K562 (cell line): ENCODE measurements at regions not wholly inside any gene's neighbourhood (a gene's known extent, or its start where the extent isn't known, plus 50 kb on each side); places are given as distances from the start of the nearest gene placed in this dataset.
A peak's percentile ranks its signal among the peaks of the same experiment; 100 is the strongest.

Experiments
- ATAC-seq: fragments of 200-7000 bp; cut with Tn5 transposase; 3 replicates; pipeline ENCODE4 v1.9.1; 2020; ENCODE audit warnings: moderate library complexity
- BruUV-seq: library from RNA; stranded (reverse); fragments of 400-500 nt; replicated peaks from 2 replicates; lab custom pipeline; 2021; lab: Mats Ljungman, UMichigan
- CTCF ChIA-PET: fragments of 300-600 bp; formaldehyde crosslinking; extraction: SDS; loops from one replicate; lab custom pipeline; 2021; ENCODE audit warnings: low intra/inter-chr PET ratio; lab: Yijun Ruan, JAX
- POLR2A ChIA-PET: fragments of 300-600, 350-650 bp; sonication (Branson Sonifier 250); formaldehyde crosslinking; extraction: SDS; loops from one replicate; lab custom pipeline; 2021; ENCODE audit warnings: antibody characterized with exemption, inconsistent platforms; lab: Yijun Ruan, JAX
- DNase-seq, 4 experiments: peaks; one replicate each; pipeline versions ENCODE4 v3.0.0 to v3.0.0-alpha.2; 2011 to 2018; ENCODE audit warnings: low spot score in 3 of 4, mixed read lengths in 3 of 4; ENCODE audit errors: extremely low read depth in 1 of 4
- FAIRE-seq: peaks from 2 replicates; lab custom pipeline; 2011; peaks lifted over from hg19 to GRCh38; lab: Jason Lieb, UNC
- H2AFZ ChIP-seq: 2 replicates; pipeline ENCODE4 v1.6.0; 2011; ENCODE audit warnings: low read depth, low read length, control low read depth, inconsistent platforms
- H3K27ac ChIP-seq: fragments of 200-600 bp; 3 replicates; pipeline ENCODE4 v1.8.0; 2011; ENCODE audit warnings: low read depth, mild to moderate bottlenecking, control low read depth, inconsistent platforms, low read length, moderate library complexity, mixed read lengths; ENCODE audit errors: extremely low read depth
- H3K27me3 ChIP-seq, 2 experiments: fragments of 300-600 bp in 1 of 2; 2 replicates in 1 of 2; 3 replicates in 1 of 2; pipeline versions ENCODE4 v1.6.0 to v1.8.0; 2011; ENCODE audit warnings: inconsistent platforms in 2 of 2, low read length in 2 of 2, mild to moderate bottlenecking in 1 of 2, mixed read lengths in 1 of 2, moderate library complexity in 1 of 2; ENCODE audit not compliant: control insufficient read depth in 2 of 2, insufficient read depth in 2 of 2
- H3K36me3 ChIP-seq: fragments of 300-600 bp; 3 replicates; pipeline ENCODE4 v1.8.0; 2011; ENCODE audit warnings: mild to moderate bottlenecking, low read length, inconsistent platforms; ENCODE audit not compliant: control insufficient read depth, insufficient read depth
- H3K4me1 ChIP-seq, 2 experiments: fragments of 200-600 bp in 1 of 2; replicated peaks in 1 of 2; 2 replicates in 1 of 2; 3 replicates in 1 of 2; pipeline versions ENCODE4 v1.5.1 to v1.8.0; 2011; ENCODE audit warnings: inconsistent platforms in 2 of 2, low read length in 2 of 2, mild to moderate bottlenecking in 1 of 2, mixed read lengths in 1 of 2, moderate library complexity in 1 of 2; ENCODE audit not compliant: control insufficient read depth in 2 of 2, insufficient read depth in 2 of 2
- H3K4me2 ChIP-seq: 2 replicates; pipeline ENCODE4 v1.6.1; 2011; ENCODE audit warnings: low read length, control low read depth, inconsistent platforms, mixed read lengths; ENCODE audit not compliant: insufficient read depth
- H3K4me3 ChIP-seq: fragments of 200-600 bp; sonication (generic), shearing (Covaris generic); 2 replicates; pipeline ENCODE4 v1.5.1; 2016; ENCODE audit warnings: control low read depth, inconsistent platforms
- H3K79me2 ChIP-seq: fragments of 200-600 bp; 3 replicates; pipeline ENCODE4 v1.8.0; 2011; ENCODE audit warnings: low read length, inconsistent platforms; ENCODE audit not compliant: control insufficient read depth, insufficient read depth
- H3K9ac ChIP-seq, 2 experiments: 2 replicates each; pipeline versions ENCODE4 v1.6.0 to v1.6.1; 2011; ENCODE audit warnings: low read depth in 2 of 2, low read length in 2 of 2, control low read depth in 1 of 2, inconsistent platforms in 1 of 2, mild to moderate bottlenecking in 1 of 2, mixed read lengths in 1 of 2; ENCODE audit not compliant: insufficient read depth in 1 of 2
- H3K9me1 ChIP-seq: one replicate; pipeline ENCODE4 v1.6.0; 2011; ENCODE audit warnings: inconsistent platforms, mild to moderate bottlenecking, low read length, moderate library complexity; ENCODE audit not compliant: control insufficient read depth, insufficient read depth
- H3K9me3 ChIP-seq: replicated peaks from 2 replicates; pipeline ENCODE4 v1.5.1; 2011; ENCODE audit warnings: low read depth, low read length, inconsistent platforms; ENCODE audit not compliant: control insufficient read depth, insufficient read depth
- H4K20me1 ChIP-seq: replicated peaks from 2 replicates; pipeline ENCODE4 v1.6.1; 2011; ENCODE audit warnings: low read length, inconsistent platforms, mixed read lengths; ENCODE audit not compliant: control insufficient read depth, insufficient read depth
- CBFA2T3 ChIP-seq: fragments of 450-650 bp; IDR thresholded peaks from 2 replicates; pipeline ENCODE4 v1.6.1; 2017
- CHD4 ChIP-seq: fragments of 200-600 bp; sonication (generic); IDR thresholded peaks from 3 replicates; pipeline ENCODE4 v1.6.1; 2012; ENCODE audit warnings: low read depth, mild to moderate bottlenecking, mixed read lengths, low read length, inconsistent platforms; ENCODE audit not compliant: insufficient read depth, insufficient replicate concordance, poor library complexity, severe bottlenecking
- CREBBP ChIP-seq: IDR thresholded peaks from one replicate; pipeline ENCODE4 v1.6.1; 2012; ENCODE audit warnings: low read depth, mild to moderate bottlenecking, control low read depth, inconsistent platforms, low read length
- CTCF ChIP-seq, 3 experiments: IDR thresholded peaks in 2 of 3; conservative IDR thresholded peaks in 1 of 3; 2 replicates each; pipeline ENCODE4 v1.5.1; 2011 to 2012; ENCODE audit warnings: low read length in 3 of 3, mild to moderate bottlenecking in 3 of 3, control low read depth in 2 of 3, improper control_type of control experiment in 1 of 3, inconsistent platforms in 1 of 3, low read depth in 1 of 3, mixed read lengths in 1 of 3, moderate library complexity in 1 of 3; ENCODE audit not compliant: insufficient read depth in 2 of 3
- DLX4 ChIP-seq: fragments of 250-450 bp; sonication (Bioruptor Pico); IDR thresholded peaks from 2 replicates; pipeline ENCODE4 v1.6.1; 2021; ENCODE audit warnings: mild to moderate bottlenecking
- E4F1 ChIP-seq: fragments of 250-450 bp; sonication (Bioruptor Pico); IDR thresholded peaks from 2 replicates; pipeline ENCODE4 v1.5.0; 2021; ENCODE audit warnings: mild to moderate bottlenecking, borderline replicate concordance
- HDAC1 ChIP-seq, 2 experiments: fragments of 450-650 bp; IDR thresholded peaks; 2 replicates each; pipeline ENCODE4 v1.6.1; 2016 to 2017; ENCODE audit warnings: inconsistent platforms in 1 of 2, mild to moderate bottlenecking in 1 of 2, moderate library complexity in 1 of 2
- HDAC6 ChIP-seq: IDR thresholded peaks from 2 replicates; pipeline ENCODE4 v1.6.1; 2012; ENCODE audit warnings: low read depth, mild to moderate bottlenecking, control low read depth, inconsistent platforms, low read length, moderate library complexity
- NR2C2 ChIP-seq, 2 experiments: fragments of 200-800 bp in 1 of 2; sonication (Bioruptor generic) in 1 of 2; sonication (generic) in 1 of 2; formaldehyde crosslinking in 1 of 2; IDR thresholded peaks; 2 replicates each; pipeline versions ENCODE4 v1.6.1 to v1.8.0; 2016 to 2022; ENCODE audit warnings: mild to moderate bottlenecking in 1 of 2, missing compliant biosample characterization in 1 of 2, missing genetic modification characterization in 1 of 2, missing genetic modification reagents in 1 of 2
- PATZ1 ChIP-seq: fragments of 250-450 bp; sonication (Bioruptor Pico); IDR thresholded peaks from 2 replicates; pipeline ENCODE4 v1.5.0; 2020; ENCODE audit warnings: mild to moderate bottlenecking, borderline replicate concordance
- RAD21 ChIP-seq, 2 experiments: fragments of 250-450 bp in 1 of 2; fragments of 450-650 bp in 1 of 2; sonication (Bioruptor Pico) in 1 of 2; formaldehyde crosslinking in 1 of 2; IDR thresholded peaks in 1 of 2; conservative IDR thresholded peaks in 1 of 2; 2 replicates each; pipeline versions ENCODE4 v1.4.0 to v1.8.0; 2020 to 2022; ENCODE audit warnings: mild to moderate bottlenecking in 2 of 2, moderate library complexity in 1 of 2
- U2AF2 ChIP-seq: fragments of 200-400 bp; formaldehyde crosslinking; optimal IDR thresholded peaks from 2 replicates; pipeline ENCODE3; 2017; ENCODE audit warnings: low read depth, mild to moderate bottlenecking, low read length
- ZNF644 ChIP-seq: fragments of 200-800 bp; sonication (Bioruptor generic); IDR thresholded peaks from 2 replicates; pipeline ENCODE4 v1.6.1; 2016; ENCODE audit warnings: low read depth, missing genetic modification characterization, missing compliant biosample characterization
- ZNF778 ChIP-seq: fragments of 450-650 bp; formaldehyde crosslinking; IDR thresholded peaks from 2 replicates; pipeline ENCODE4 v1.4.0; 2020; ENCODE audit warnings: mild to moderate bottlenecking, moderate library complexity
- ZNF780A ChIP-seq: fragments of 250-450 bp; sonication (Bioruptor Pico); IDR thresholded peaks from 2 replicates; pipeline ENCODE4 v1.5.0; 2021; ENCODE audit warnings: mild to moderate bottlenecking
- WGBS: fragments of 100-300 bp; shearing (Covaris generic); methylation state at CpG from one replicate; pipeline ENCODE4 v1.1.6; 2016; ENCODE audit warnings: low coverage, mixed read lengths; ENCODE audit not compliant: insufficient coverage; ENCODE audit errors: missing lambda C conversion rate; 5-methylcytosine and 5-hydroxymethylcytosine counted together
- in situ Hi-C: fragments of 300-500 bp; cut with MboI; formaldehyde crosslinking; loops from 4 replicates; pipeline ENCODE4 v1.15.0; 2018; ENCODE audit warnings: inconsistent platforms, mixed read lengths
- intact Hi-C: fragments of 100-400 bp; cut with micrococcal nuclease; formaldehyde crosslinking; loops from 2 replicates; pipeline ENCODE4 v1.14.2; 2022

- intact Hi-C loops: loop anchor here (2.0 kb wide), 2 partner anchors 35 to 145 kb away; no protein-coding TSS in a partner anchor
Measured at GRCh38 chr15:38853608-38854007, 289.0 kb upstream of the RASGRP1 start.

More at GRCh38 chr15:38853608-38854007, 289.0 kb upstream of the RASGRP1 start:
- H3K27ac ChIP-seq: no peak overlapping the region
- no peaks in the 10 kb centered on the region for H3K9me1 ChIP-seq
- H2AFZ ChIP-seq: no peak overlapping the region
- no peaks in the 10 kb centered on the region for H3K4me1 ChIP-seq
- CTCF ChIA-PET: no interaction called here
- 0% methylated on average over 1 of the region's 1 CpG for WGBS
- ATAC-seq: peak; percentile 68; the same call in 2 of the 3 replicates
- TF ChIP-seq HDAC6 (no peak), DLX4 (CRISPR knock-in tag) (no peak), CREBBP (no peak), ZNF778 (CRISPR knock-in tag) (no peak), HDAC1 (IDR thresholded peaks at IDR 0.05) (no peak), CHD4 (no peak), RAD21 (CRISPR knock-in tag; conservative IDR thresholded peaks at IDR 0.05 in 1 of 2, IDR thresholded peaks at IDR 0.05 in 1 of 2) (peak; percentile 12 to 27; a peak in 2 of 4 replicates), U2AF2 (no peak), NR2C2 (CRISPR knock-in tag; IDR thresholded peaks at IDR 0.05) (no peak), NR2C2 (tag; IDR thresholded peaks at IDR 0.05) (no peak), CTCF (IDR thresholded peaks at IDR 0.05 in 2 of 3, conservative IDR thresholded peaks at IDR 0.05 in 1 of 3; ENCODE audit: insufficient read depth in 2 of 3, low read depth in 1 of 3, low read length in 3 of 3) (peak; percentile 28 to 50 (median 41); a peak in 4 of 6 replicates), PATZ1 (no peak), ZNF644 (no peak), E4F1 (CRISPR knock-in tag) (no peak), ZNF780A (CRISPR knock-in tag) (no peak), CBFA2T3 (no peak)
- TF ChIP-seq, all 486 proteins: peak for 2
- DNase-seq (peak in 2 of 4 experiments; percentile 12 to 27), FAIRE-seq (no peak)
- H3K4me3 ChIP-seq: no peak overlapping the region
- no peaks in the 10 kb centered on the region for H3K79me2 ChIP-seq
- no peaks in the 10 kb centered on the region for H4K20me1 ChIP-seq
- H3K27me3 ChIP-seq: no peaks in the 10 kb centered on the region
- H3K4me2 ChIP-seq: no peak overlapping the region
- BruUV-seq: no TSS peak
- in situ Hi-C loops: no loop called here
- POLR2A ChIA-PET: no interaction called here
- no peak overlapping the region for H3K9ac ChIP-seq
- H3K9me3 ChIP-seq: no peaks in the 10 kb centered on the region
- H3K36me3 ChIP-seq: no peaks in the 10 kb centered on the region
